HG03520 (cell line): ENCODE measurements at regions not wholly inside any gene's neighbourhood (a gene's known extent, or its start where the extent isn't known, plus 50 kb on each side); places are given as distances from the start of the nearest gene placed in this dataset.
"Not testable (repeated sequence)": the region's sequence is repeated elsewhere in the genome, so short reads cannot be mapped to it uniquely, and the experiment has no call there.

Experiments
- ATAC-seq: cut with Tn5 transposase; IDR thresholded peaks from one replicate; pipeline ENCODE4 v1.9.1; 2021; ENCODE audit warnings: mild to moderate bottlenecking, moderate library complexity; ENCODE audit not compliant: unreplicated experiment

- no peak for ATAC-seq
Measured at GRCh38 chr4:43411226-43411625, 518.7 kb downstream of the GRXCR1 start.

GRCh38 chr4:43423276-43423675, 530.8 kb downstream of the GRXCR1 start:
- ATAC-seq, result no peak

GRCh38 chr4:43425206-43425605, 532.7 kb downstream of the GRXCR1 start:
- ATAC-seq, result no peak

- no peak for ATAC-seq
Measured at GRCh38 chr4:43435291-43435690, 542.8 kb downstream of the GRXCR1 start.

GRCh38 chr4:43452948-43453347, 560.4 kb downstream of the GRXCR1 start:
- no peak for ATAC-seq

- ATAC-seq, result no peak
Measured at GRCh38 chr4:43456383-43456782, 563.9 kb downstream of the GRXCR1 start.

GRCh38 chr4:43457866-43458265, 565.4 kb downstream of the GRXCR1 start:
- no peak for ATAC-seq

GRCh38 chr4:43458293-43458692, 565.8 kb downstream of the GRXCR1 start:
- no peak for ATAC-seq

- no peak for ATAC-seq
Measured at GRCh38 chr4:43471950-43472349, 579.4 kb downstream of the GRXCR1 start.

GRCh38 chr4:43481526-43481925, 589.0 kb downstream of the GRXCR1 start:
- no peak for ATAC-seq

GRCh38 chr4:43485196-43485595, 592.7 kb downstream of the GRXCR1 start:
- ATAC-seq, result no peak

GRCh38 chr4:43496188-43496587, 603.7 kb downstream of the GRXCR1 start:
- ATAC-seq, result no peak

- ATAC-seq, result no peak
Measured at GRCh38 chr4:43496602-43497001, 604.1 kb downstream of the GRXCR1 start.

GRCh38 chr4:43505823-43506222, 613.3 kb downstream of the GRXCR1 start:
- ATAC-seq, result not testable (repeated sequence)

GRCh38 chr4:43512253-43512652, 619.7 kb downstream of the GRXCR1 start:
- no peak for ATAC-seq

- ATAC-seq, result no peak
Measured at GRCh38 chr4:43525646-43526045, 633.1 kb downstream of the GRXCR1 start.

- ATAC-seq, result no peak
Measured at GRCh38 chr4:43547561-43547960, 655.0 kb downstream of the GRXCR1 start.

GRCh38 chr4:43550981-43551627, 658.6 kb downstream of the GRXCR1 start:
- ATAC-seq, result no peak

- ATAC-seq, result no peak
Measured at GRCh38 chr4:43556262-43556661, 663.7 kb downstream of the GRXCR1 start.

- no peak for ATAC-seq
Measured at GRCh38 chr4:43560047-43560446, 667.5 kb downstream of the GRXCR1 start.

- no peak for ATAC-seq
Measured at GRCh38 chr4:43564107-43564506, 671.6 kb downstream of the GRXCR1 start.

GRCh38 chr4:43564591-43564990, 672.1 kb downstream of the GRXCR1 start:
- ATAC-seq, result no peak

- no peak for ATAC-seq
Measured at GRCh38 chr4:43567644-43568043, 675.1 kb downstream of the GRXCR1 start.
